ENCODE measurements at regions not wholly inside any gene's neighbourhood (a gene's known extent, or its start where the extent isn't known, plus 50 kb on each side); places are given as distances from the start of the nearest gene placed in this dataset.

GRCh38 chr3:177249203-177249602 is 51.9 kb upstream of the TBL1XR1 start:
- Histone ChIP-seq H3K36me3 (no peaks in the 10 kb centered on the region), H3K27me3 (no peaks in the 10 kb centered on the region), H3K4me1 (no peaks in the 10 kb centered on the region), H3K4me3 (no peak overlapping the region), H3K27ac (no peak overlapping the region), H3K9me3 (no peaks in the 10 kb centered on the region)
- no peak for DNase-seq (ENCODE audit: low spot score)
- TF ChIP-seq CTCF (IDR thresholded peaks at IDR 0.05) = no peak

- Histone ChIP-seq H3K27ac (no peak overlapping the region), H3K27me3 (no peaks in the 10 kb centered on the region)
- TF ChIP-seq CTCF (IDR thresholded peaks at IDR 0.05) = no peak
These were observed 52.9 kb upstream of the TBL1XR1 start for GRCh38 chr3:177250151-177250550.

GRCh38 chr3:177251755-177252154 is 54.5 kb upstream of the TBL1XR1 start:
- no peaks in the 10 kb centered on the region for H3K4me1 ChIP-seq
- H3K27ac ChIP-seq = no peak overlapping the region
- H3K27me3 ChIP-seq = no peaks in the 10 kb centered on the region
- H3K4me3 ChIP-seq = no peak overlapping the region
- no peaks in the 10 kb centered on the region for H3K36me3 ChIP-seq
- TF ChIP-seq CTCF (IDR thresholded peaks at IDR 0.05) = no peak
- no peak for DNase-seq (ENCODE audit: low spot score)
- no peaks in the 10 kb centered on the region for H3K9me3 ChIP-seq

More at GRCh38 chr3:177250151-177250550, 52.9 kb upstream of the TBL1XR1 start:
- H3K9me3 ChIP-seq = no peaks in the 10 kb centered on the region
- H3K4me1 ChIP-seq = no peaks in the 10 kb centered on the region
- H3K36me3 ChIP-seq = no peaks in the 10 kb centered on the region
- no peak overlapping the region for H3K4me3 ChIP-seq
- DNase-seq (ENCODE audit: low spot score) = no peak

GRCh38 chr3:177257006-177257405 is 59.7 kb upstream of the TBL1XR1 start:
- H3K36me3 ChIP-seq = no peaks in the 10 kb centered on the region
- no peak for TF ChIP-seq CTCF (IDR thresholded peaks at IDR 0.05)
- H3K4me3 ChIP-seq = no peak overlapping the region
- DNase-seq (ENCODE audit: low spot score) = no peak
- H3K4me1 ChIP-seq = no peaks in the 10 kb centered on the region
- H3K27me3 ChIP-seq = no peaks in the 10 kb centered on the region
- H3K9me3 ChIP-seq = no peaks in the 10 kb centered on the region
- H3K27ac ChIP-seq = no peak overlapping the region

DNA sequence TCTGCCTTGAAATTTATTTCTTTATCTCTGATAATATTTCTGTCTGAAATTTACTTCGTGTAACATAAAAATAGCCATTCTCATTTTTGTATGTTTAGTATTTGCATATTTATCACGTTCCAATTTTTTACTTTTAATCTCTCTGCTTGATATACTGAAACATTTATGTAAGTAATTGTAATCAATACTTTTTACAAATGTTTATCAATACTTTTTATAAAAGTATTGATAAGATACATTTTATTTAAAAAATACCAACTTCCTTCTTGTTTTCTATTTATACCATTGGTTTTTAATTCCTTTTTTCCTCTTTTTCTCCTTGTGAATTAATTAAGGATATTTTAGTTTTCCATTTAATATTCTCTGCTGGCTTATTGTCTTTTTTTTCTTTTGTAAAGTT is 60.3 kb upstream of the TBL1XR1 start:
- H3K36me3 ChIP-seq = no peaks in the 10 kb centered on the region
- TF ChIP-seq CTCF (IDR thresholded peaks at IDR 0.05) = no peak
- no peaks in the 10 kb centered on the region for H3K9me3 ChIP-seq
- H3K4me3 ChIP-seq = no peak overlapping the region
- no peak for DNase-seq (ENCODE audit: low spot score)
- no peak overlapping the region for H3K27ac ChIP-seq
- H3K27me3 ChIP-seq = no peaks in the 10 kb centered on the region
- H3K4me1 ChIP-seq = no peaks in the 10 kb centered on the region

DNA sequence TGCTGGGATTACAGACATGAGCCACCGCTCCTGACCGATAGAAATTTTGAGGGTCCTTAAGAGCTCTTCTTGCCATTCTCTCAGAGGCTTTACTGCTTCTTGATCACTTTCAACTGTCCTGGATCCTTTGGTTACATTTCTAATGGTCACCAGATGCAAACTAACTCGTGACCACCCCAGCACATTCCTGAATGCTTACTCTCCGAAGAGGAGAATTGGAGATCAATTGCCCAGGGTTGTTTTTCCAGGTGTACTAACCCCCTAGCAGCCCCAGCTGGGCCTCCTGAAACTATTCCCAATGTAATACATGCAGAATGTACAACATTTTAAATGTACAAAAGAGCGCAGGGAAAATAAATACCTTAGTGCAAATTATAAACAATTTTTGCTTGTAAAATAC is 65.1 kb upstream of the TBL1XR1 start:
- no peaks in the 10 kb centered on the region for H3K9me3 ChIP-seq
- no peak for TF ChIP-seq CTCF (IDR thresholded peaks at IDR 0.05)
- no peaks in the 10 kb centered on the region for H3K27me3 ChIP-seq
- no peak overlapping the region for H3K4me3 ChIP-seq
- DNase-seq (ENCODE audit: low spot score) = peak; percentile 44
- no peaks in the 10 kb centered on the region for H3K36me3 ChIP-seq
- H3K4me1 ChIP-seq = peaks cover 0 to 8% of the 10 kb centered on the region in 2 donors
- H3K27ac ChIP-seq = no peak overlapping the region
